ENCODE measurements at regions not wholly inside any gene's neighbourhood (a gene's known extent, or its start where the extent isn't known, plus 50 kb on each side); places are given as distances from the start of the nearest gene placed in this dataset.
"Not testable (repeated sequence)": the region's sequence is repeated elsewhere in the genome, so short reads cannot be mapped to it uniquely, and the experiment has no call there.

DNA sequence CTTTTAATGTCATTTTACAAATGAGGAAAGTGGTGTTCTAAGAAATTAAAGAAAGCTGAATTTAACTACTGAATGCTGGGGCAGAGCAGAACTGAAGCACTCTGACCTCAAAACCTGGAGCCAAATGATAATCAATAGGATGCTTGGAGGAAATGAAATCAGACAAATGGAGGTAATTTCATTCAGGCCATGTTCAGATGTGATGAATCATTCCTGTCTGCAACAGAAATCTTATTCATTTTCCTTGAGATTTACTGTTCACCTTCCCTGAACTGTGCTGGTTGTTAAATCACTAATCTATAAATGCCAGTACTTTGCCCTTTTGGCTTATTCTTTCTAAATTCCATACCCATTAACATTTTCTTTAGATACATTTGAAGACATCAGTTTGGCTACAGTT is 85.6 kb upstream of the SNX7 start:
- Histone ChIP-seq H3K4me1 (ENCODE audit: control insufficient read depth in 5 of 5, insufficient read depth in 5 of 5, low read length in 5 of 5) (no peaks in the 10 kb centered on the region), H3K9me3 (ENCODE audit: control insufficient read depth in 5 of 5, low read length in 5 of 5) (no peaks in the 10 kb centered on the region), H3K36me3 (ENCODE audit: control insufficient read depth in 5 of 5, insufficient read depth in 5 of 5, low read length in 5 of 5) (no peaks in the 10 kb centered on the region), H3K27ac (ENCODE audit: low read depth, low read length) (no peak overlapping the region), H3K4me3 (ENCODE audit: low read depth in 1 of 5, low read length in 5 of 5) (no peak overlapping the region), H3K9ac (ENCODE audit: low read length in 5 of 5) (no peak overlapping the region), H3K27me3 (ENCODE audit: control insufficient read depth in 5 of 5, insufficient read depth in 4 of 5, low read length in 5 of 5) (no peaks in the 10 kb centered on the region)

DNA sequence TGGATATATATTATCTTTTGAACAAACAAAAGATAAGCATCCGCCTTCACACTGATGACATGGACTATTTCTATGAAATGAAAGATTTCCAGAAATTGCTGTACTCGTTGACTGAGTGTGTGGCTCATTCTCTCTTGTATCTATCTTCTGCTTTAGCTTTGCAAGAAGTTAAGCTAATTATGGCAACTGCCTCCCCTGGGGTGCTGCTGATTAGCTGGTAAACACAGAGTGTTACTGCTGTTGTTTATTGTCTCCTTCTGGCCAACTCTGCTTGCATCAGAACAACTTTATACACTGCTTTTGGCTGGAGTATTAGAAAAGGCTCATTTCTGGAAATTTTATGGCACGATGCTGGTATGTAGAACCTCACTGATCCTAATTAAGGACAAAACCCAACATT is 95.6 kb upstream of the SNX7 start:
- no peaks in the 10 kb centered on the region for H3K27me3 ChIP-seq (ENCODE audit: control insufficient read depth in 5 of 5, insufficient read depth in 4 of 5, low read length in 5 of 5)
- peaks cover 0 to 8% (median 5%) of the 10 kb centered on the region in 5 donors for H3K9me3 ChIP-seq (ENCODE audit: control insufficient read depth in 5 of 5, low read length in 5 of 5)
- H3K4me1 ChIP-seq (ENCODE audit: control insufficient read depth in 5 of 5, insufficient read depth in 5 of 5, low read length in 5 of 5), result no peaks in the 10 kb centered on the region
- no peak overlapping the region for H3K9ac ChIP-seq (ENCODE audit: low read length in 5 of 5)
- no peak overlapping the region for H3K27ac ChIP-seq (ENCODE audit: low read depth, low read length)
- no peaks in the 10 kb centered on the region for H3K36me3 ChIP-seq (ENCODE audit: control insufficient read depth in 5 of 5, insufficient read depth in 5 of 5, low read length in 5 of 5)
- H3K4me3 ChIP-seq (ENCODE audit: low read depth in 1 of 5, low read length in 5 of 5), result no peak overlapping the region

DNA sequence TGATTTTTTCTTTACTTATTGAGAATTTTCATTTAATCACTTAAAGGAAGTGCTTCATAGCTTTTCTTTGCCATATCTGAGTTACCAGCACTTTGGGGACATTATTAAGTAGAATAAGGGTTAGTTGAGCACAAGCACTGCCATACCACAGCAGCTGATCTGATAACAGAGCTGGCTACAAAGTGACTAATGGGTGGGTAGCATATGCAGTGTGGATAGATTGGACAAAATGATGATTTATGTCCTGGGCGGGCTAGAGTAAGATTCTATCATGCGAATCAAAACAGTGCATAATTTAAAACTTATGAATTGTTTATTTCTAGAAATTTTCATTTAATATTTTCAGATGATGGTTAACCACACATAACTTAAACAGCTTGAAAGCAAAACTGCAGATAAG is 102.2 kb upstream of the SNX7 start:
- Histone ChIP-seq H3K27me3 (ENCODE audit: control insufficient read depth in 5 of 5, insufficient read depth in 4 of 5, low read length in 5 of 5) (no peaks in the 10 kb centered on the region), H3K9me3 (ENCODE audit: control insufficient read depth in 5 of 5, low read length in 5 of 5) (peaks cover 0 to 8% (median 5%) of the 10 kb centered on the region in 5 donors), H3K9ac (ENCODE audit: low read length in 5 of 5) (no peak overlapping the region), H3K4me3 (ENCODE audit: low read depth in 1 of 5, low read length in 5 of 5) (no peak overlapping the region), H3K4me1 (ENCODE audit: control insufficient read depth in 5 of 5, insufficient read depth in 5 of 5, low read length in 5 of 5) (no peaks in the 10 kb centered on the region), H3K27ac (ENCODE audit: low read depth, low read length) (no peak overlapping the region), H3K36me3 (ENCODE audit: control insufficient read depth in 5 of 5, insufficient read depth in 5 of 5, low read length in 5 of 5) (no peaks in the 10 kb centered on the region)

DNA sequence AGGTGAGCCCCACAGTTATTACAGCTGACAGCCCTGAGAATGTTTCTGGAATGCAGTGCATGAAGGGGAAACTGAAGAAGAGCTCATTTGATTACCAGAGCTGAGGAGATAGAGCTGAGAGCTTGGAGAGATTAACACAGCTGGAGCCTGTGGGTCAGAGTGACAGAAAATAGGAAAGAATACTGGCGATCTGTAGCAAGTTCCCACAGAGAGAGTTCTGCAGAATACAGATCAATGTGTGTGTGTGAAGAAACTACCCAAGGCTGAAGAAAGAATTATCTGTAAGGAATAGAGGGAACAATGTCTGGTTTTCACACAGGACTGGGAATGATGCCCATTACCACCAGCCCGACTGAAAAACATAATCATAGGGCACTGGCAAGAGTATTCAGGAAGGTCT is 103.6 kb upstream of the SNX7 start:
- no peaks in the 10 kb centered on the region for H3K36me3 ChIP-seq (ENCODE audit: control insufficient read depth in 5 of 5, insufficient read depth in 5 of 5, low read length in 5 of 5)
- no peak overlapping the region for H3K27ac ChIP-seq (ENCODE audit: low read depth, low read length)
- H3K4me3 ChIP-seq (ENCODE audit: low read depth in 1 of 5, low read length in 5 of 5), result no peak overlapping the region
- no peak overlapping the region for H3K9ac ChIP-seq (ENCODE audit: low read length in 5 of 5)
- H3K4me1 ChIP-seq (ENCODE audit: control insufficient read depth in 5 of 5, insufficient read depth in 5 of 5, low read length in 5 of 5), result no peaks in the 10 kb centered on the region
- no peaks in the 10 kb centered on the region for H3K27me3 ChIP-seq (ENCODE audit: control insufficient read depth in 5 of 5, insufficient read depth in 4 of 5, low read length in 5 of 5)
- H3K9me3 ChIP-seq (ENCODE audit: control insufficient read depth in 5 of 5, low read length in 5 of 5), result peaks cover 0 to 7% (median 2%) of the 10 kb centered on the region in 5 donors

DNA sequence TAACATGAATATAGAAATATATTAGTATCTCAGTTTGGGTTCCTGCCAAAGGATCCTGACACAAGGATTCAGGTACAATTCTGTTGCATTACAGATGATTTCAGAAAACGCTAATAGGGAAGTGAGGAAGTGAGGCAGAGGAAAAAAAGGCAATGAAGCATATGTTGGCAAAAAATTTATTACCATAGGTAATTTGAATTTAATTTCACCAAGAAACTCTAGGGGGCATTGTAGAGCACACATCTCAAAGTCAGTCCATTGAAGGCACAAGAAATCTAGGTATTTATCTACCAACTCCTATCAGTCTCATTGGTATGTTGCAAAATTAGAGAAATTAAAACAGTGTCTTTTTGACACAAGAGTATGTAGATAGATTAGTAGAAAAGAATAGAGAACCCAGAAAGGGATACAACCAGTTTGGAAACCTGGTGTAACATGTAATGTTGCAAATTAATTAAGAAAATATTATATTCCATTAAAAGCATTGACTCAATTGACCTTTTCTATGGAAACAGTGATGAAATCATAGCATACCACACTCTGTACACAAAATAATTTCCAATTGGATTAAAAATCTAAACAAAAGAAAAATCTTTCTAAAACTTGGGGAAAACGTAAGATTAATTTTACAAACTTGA is 104.9 kb upstream of the SNX7 start:
- no peaks in the 10 kb centered on the region for H3K9me3 ChIP-seq (ENCODE audit: control insufficient read depth in 5 of 5, low read length in 5 of 5)
- H3K9ac ChIP-seq (ENCODE audit: low read length in 5 of 5), result no peak overlapping the region
- H3K27ac ChIP-seq (ENCODE audit: low read depth, low read length), result no peak overlapping the region
- no peak overlapping the region for H3K4me3 ChIP-seq (ENCODE audit: low read depth in 1 of 5, low read length in 5 of 5)
- H3K36me3 ChIP-seq (ENCODE audit: control insufficient read depth in 5 of 5, insufficient read depth in 5 of 5, low read length in 5 of 5), result no peaks in the 10 kb centered on the region
- H3K27me3 ChIP-seq (ENCODE audit: control insufficient read depth in 5 of 5, insufficient read depth in 4 of 5, low read length in 5 of 5), result no peaks in the 10 kb centered on the region
- no peaks in the 10 kb centered on the region for H3K4me1 ChIP-seq (ENCODE audit: control insufficient read depth in 5 of 5, insufficient read depth in 5 of 5, low read length in 5 of 5)

DNA sequence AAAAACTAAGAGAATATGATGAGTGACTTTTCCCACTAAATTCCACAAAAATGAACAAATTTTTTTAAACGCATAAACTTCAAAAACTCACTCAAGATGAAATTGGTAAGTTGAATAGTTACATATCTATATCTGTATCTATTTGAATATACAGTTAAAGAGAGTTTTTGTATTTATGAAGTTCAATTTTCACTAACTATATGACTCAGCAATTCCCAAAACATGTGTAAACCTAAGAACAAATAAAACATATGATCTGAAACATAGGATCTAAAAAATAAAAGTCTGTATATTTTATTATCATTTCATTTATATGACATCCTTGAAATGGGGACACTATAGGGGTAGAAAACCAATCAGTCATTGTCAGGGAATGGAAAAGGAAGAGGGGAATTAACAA is 105.7 kb upstream of the SNX7 start:
- Histone ChIP-seq H3K4me1 (ENCODE audit: control insufficient read depth in 5 of 5, insufficient read depth in 5 of 5, low read length in 5 of 5) (no peaks in the 10 kb centered on the region), H3K27me3 (ENCODE audit: control insufficient read depth in 5 of 5, insufficient read depth in 4 of 5, low read length in 5 of 5) (no peaks in the 10 kb centered on the region), H3K9ac (ENCODE audit: low read length in 5 of 5) (no peak overlapping the region), H3K4me3 (ENCODE audit: low read depth in 1 of 5, low read length in 5 of 5) (no peak overlapping the region), H3K36me3 (ENCODE audit: control insufficient read depth in 5 of 5, insufficient read depth in 5 of 5, low read length in 5 of 5) (no peaks in the 10 kb centered on the region), H3K27ac (ENCODE audit: low read depth, low read length) (no peak overlapping the region), H3K9me3 (ENCODE audit: control insufficient read depth in 5 of 5, low read length in 5 of 5) (no peaks in the 10 kb centered on the region)

DNA sequence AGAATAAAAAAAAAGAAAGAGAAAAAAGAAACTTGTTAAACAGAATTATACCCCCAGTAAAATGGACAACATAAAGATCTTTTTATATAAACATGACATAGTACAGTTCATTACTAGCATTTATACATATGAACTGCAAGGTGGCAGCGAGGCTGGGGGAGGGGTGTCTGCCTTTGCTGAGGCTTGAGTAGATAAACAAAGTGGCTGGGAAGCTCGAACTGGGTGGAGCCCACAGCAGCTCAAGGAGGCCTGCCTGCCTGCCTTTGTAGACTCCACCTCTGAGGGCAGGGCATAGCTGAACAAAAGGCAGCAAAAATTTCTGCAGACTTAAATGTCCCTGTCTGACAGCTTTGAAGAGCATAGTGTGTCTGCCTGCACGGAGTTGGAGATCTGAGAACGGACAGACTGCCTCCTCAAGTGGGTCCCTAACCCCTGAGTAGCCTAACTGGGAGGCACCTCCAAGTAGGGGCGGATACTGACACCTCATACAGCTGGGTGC is 108.9 kb upstream of the SNX7 start:
- H3K27me3 ChIP-seq (ENCODE audit: control insufficient read depth in 5 of 5, insufficient read depth in 4 of 5, low read length in 5 of 5); H3K27ac ChIP-seq (ENCODE audit: low read depth, low read length); H3K4me1 ChIP-seq (ENCODE audit: control insufficient read depth in 5 of 5, insufficient read depth in 5 of 5, low read length in 5 of 5); H3K9ac ChIP-seq (ENCODE audit: low read length in 5 of 5); H3K4me3 ChIP-seq (ENCODE audit: low read depth in 1 of 5, low read length in 5 of 5); H3K9me3 ChIP-seq (ENCODE audit: control insufficient read depth in 5 of 5, low read length in 5 of 5); H3K36me3 ChIP-seq (ENCODE audit: control insufficient read depth in 5 of 5, insufficient read depth in 5 of 5, low read length in 5 of 5): not testable (repeated sequence)

DNA sequence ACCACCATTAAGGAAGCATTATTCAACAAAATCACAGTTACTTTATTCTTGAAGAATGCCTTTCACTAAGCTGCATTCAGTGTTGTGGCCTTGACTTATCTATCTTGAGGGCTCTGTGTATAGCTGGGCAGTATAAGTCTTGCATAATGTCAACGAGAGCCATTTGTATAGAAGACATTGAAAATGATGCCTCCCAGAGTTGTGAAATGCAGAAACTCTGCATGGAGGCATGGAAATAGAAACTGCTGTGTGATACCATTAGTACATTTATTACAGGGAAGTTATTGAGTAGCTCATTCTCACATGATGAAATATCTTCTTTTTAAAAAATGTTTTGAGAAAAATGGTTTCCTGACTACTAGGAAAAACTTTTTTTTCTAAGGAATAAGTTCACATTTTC is 111.4 kb upstream of the SNX7 start:
- Histone ChIP-seq H3K9me3 (ENCODE audit: control insufficient read depth in 5 of 5, low read length in 5 of 5) (no peaks in the 10 kb centered on the region), H3K9ac (ENCODE audit: low read length in 5 of 5) (no peak overlapping the region), H3K27ac (ENCODE audit: low read depth, low read length) (no peak overlapping the region), H3K36me3 (ENCODE audit: control insufficient read depth in 5 of 5, insufficient read depth in 5 of 5, low read length in 5 of 5) (no peaks in the 10 kb centered on the region), H3K4me1 (ENCODE audit: control insufficient read depth in 5 of 5, insufficient read depth in 5 of 5, low read length in 5 of 5) (no peaks in the 10 kb centered on the region), H3K4me3 (ENCODE audit: low read depth in 1 of 5, low read length in 5 of 5) (no peak overlapping the region), H3K27me3 (ENCODE audit: control insufficient read depth in 5 of 5, insufficient read depth in 4 of 5, low read length in 5 of 5) (no peaks in the 10 kb centered on the region)

DNA sequence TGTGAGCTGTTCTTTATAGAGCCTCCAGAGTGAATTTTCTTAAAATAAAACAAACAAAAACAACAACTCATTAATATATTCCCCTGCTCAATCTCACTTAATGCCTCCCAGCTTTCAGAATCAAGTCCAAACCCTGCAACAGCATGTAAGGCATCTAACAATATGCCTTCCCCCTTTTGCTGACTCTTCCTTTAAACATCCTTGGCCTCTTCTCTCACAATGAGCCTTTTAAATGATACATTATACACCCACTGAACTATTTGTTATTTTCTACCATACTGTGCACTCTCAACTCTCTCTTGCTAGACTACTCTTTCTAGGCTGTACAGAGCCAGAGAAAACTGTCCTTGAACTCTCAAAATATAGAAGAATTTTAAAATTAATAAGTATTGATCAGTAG is 115.2 kb upstream of the SNX7 start:
- H3K4me3 ChIP-seq (ENCODE audit: low read depth in 1 of 5, low read length in 5 of 5), result no peak overlapping the region
- no peaks in the 10 kb centered on the region for H3K4me1 ChIP-seq (ENCODE audit: control insufficient read depth in 5 of 5, insufficient read depth in 5 of 5, low read length in 5 of 5)
- no peaks in the 10 kb centered on the region for H3K9me3 ChIP-seq (ENCODE audit: control insufficient read depth in 5 of 5, low read length in 5 of 5)
- H3K36me3 ChIP-seq (ENCODE audit: control insufficient read depth in 5 of 5, insufficient read depth in 5 of 5, low read length in 5 of 5), result no peaks in the 10 kb centered on the region
- H3K27me3 ChIP-seq (ENCODE audit: control insufficient read depth in 5 of 5, insufficient read depth in 4 of 5, low read length in 5 of 5), result no peaks in the 10 kb centered on the region
- H3K9ac ChIP-seq (ENCODE audit: low read length in 5 of 5), result no peak overlapping the region
- no peak overlapping the region for H3K27ac ChIP-seq (ENCODE audit: low read depth, low read length)

DNA sequence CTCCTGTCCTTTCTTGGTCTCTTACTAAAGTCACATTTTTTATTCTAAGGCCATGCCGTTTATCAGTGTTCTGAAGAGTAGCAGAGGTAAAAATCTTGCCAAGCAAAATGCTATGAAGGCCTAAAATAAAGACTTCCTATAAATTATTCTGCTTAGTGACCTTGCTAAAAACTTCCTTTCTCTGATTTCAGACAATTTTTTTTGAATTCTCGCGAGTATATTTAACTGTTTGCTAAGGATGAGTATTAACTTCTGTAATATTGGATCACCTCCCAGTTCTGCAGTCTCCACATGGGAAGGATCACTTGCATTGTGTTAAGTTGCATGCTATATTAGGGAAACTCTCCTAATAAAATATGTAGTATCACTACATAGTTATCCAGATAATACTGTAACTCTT is 123.4 kb upstream of the SNX7 start:
- Histone ChIP-seq H3K9me3 (ENCODE audit: control insufficient read depth in 5 of 5, low read length in 5 of 5) (no peaks in the 10 kb centered on the region), H3K4me1 (ENCODE audit: control insufficient read depth in 5 of 5, insufficient read depth in 5 of 5, low read length in 5 of 5) (no peaks in the 10 kb centered on the region), H3K27me3 (ENCODE audit: control insufficient read depth in 5 of 5, insufficient read depth in 4 of 5, low read length in 5 of 5) (no peaks in the 10 kb centered on the region), H3K4me3 (ENCODE audit: low read depth in 1 of 5, low read length in 5 of 5) (no peak overlapping the region), H3K27ac (ENCODE audit: low read depth, low read length) (no peak overlapping the region), H3K36me3 (ENCODE audit: control insufficient read depth in 5 of 5, insufficient read depth in 5 of 5, low read length in 5 of 5) (no peaks in the 10 kb centered on the region), H3K9ac (ENCODE audit: low read length in 5 of 5) (no peak overlapping the region)

DNA sequence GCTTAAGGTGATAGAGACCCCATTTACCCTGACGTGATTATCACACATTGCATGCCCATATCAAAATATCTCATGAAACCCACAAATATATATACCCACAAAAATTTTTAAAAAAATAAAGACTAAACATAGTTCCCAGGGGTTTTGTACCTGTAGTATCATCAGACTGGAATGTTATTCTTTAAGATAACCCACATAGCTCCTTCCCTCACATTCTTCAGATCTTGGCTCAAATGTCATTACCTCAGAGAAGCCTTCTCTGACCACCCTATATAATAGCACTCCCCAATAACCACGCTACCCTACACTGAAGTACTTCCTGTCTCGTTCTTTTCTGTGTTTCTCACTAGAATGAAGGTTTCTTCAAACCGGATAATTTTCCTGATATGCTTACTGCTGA is 138.3 kb upstream of the SNX7 start:
- Histone ChIP-seq H3K36me3 (ENCODE audit: control insufficient read depth in 5 of 5, insufficient read depth in 5 of 5, low read length in 5 of 5) (no peaks in the 10 kb centered on the region), H3K27me3 (ENCODE audit: control insufficient read depth in 5 of 5, insufficient read depth in 4 of 5, low read length in 5 of 5) (no peaks in the 10 kb centered on the region), H3K4me3 (ENCODE audit: low read depth in 1 of 5, low read length in 5 of 5) (no peak overlapping the region), H3K4me1 (ENCODE audit: control insufficient read depth in 5 of 5, insufficient read depth in 5 of 5, low read length in 5 of 5) (no peaks in the 10 kb centered on the region), H3K9me3 (ENCODE audit: control insufficient read depth in 5 of 5, low read length in 5 of 5) (peaks cover 0 to 11% (median 3%) of the 10 kb centered on the region in 5 donors), H3K9ac (ENCODE audit: low read length in 5 of 5) (no peak overlapping the region), H3K27ac (ENCODE audit: low read depth, low read length) (no peak overlapping the region)
